ENCODE measurements at regions not wholly inside any gene's neighbourhood (a gene's known extent, or its start where the extent isn't known, plus 50 kb on each side); places are given as distances from the start of the nearest gene placed in this dataset.

DNA sequence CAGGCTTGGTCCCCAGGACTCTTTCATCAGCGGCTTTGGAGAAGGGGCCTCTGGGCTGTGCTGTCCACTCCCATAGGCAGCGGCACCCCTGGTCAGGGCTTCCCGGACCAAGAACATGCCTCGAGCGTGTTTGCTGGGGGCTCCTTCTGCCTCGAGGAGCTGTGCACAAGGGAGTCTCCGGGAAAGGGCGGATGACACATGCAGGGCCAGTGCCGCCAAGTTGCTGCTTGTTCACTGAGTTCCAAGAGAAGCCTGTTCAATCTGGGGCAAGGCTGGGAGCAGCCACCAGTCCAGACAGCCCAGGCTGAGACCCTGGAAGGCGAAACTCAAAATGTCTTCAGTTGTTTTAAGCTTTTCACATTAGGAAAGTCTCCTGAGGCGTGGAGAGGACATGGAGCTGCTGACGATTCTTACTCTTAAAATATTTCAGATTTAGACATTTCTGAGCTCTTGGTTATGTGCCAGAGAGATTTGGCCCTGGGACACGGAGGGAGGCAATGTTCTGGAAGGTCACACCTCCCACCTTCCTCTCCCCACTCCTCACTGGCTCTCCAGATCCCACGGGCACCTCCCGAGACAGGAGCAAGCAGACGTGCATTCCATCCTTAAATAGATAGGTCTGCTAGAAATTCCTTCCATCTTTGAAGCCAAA, 84.5 kb upstream of the ZNF469 start:
- H3K27ac ChIP-seq = no peak overlapping the region
- H3K27me3 ChIP-seq = peaks cover 39% of the 10 kb centered on the region
- 42 to 58% methylated on average over 6 of the region's 16 CpGs for WGBS, 2 donors (ENCODE audit: low coverage in 1 of 2)
- ATAC-seq = peak; percentile 53
- no peaks in the 10 kb centered on the region for H3K4me1 ChIP-seq
- H3K36me3 ChIP-seq = no peaks in the 10 kb centered on the region
- peaks cover 0 to 11% (median 0%) of the 10 kb centered on the region in 3 donors for H3K9me3 ChIP-seq
- TF ChIP-seq POLR2A (IDR thresholded peaks at IDR 0.05) = no peak
- no peak for TF ChIP-seq EP300 (IDR thresholded peaks at IDR 0.05)
- TF ChIP-seq, protein P1, sequence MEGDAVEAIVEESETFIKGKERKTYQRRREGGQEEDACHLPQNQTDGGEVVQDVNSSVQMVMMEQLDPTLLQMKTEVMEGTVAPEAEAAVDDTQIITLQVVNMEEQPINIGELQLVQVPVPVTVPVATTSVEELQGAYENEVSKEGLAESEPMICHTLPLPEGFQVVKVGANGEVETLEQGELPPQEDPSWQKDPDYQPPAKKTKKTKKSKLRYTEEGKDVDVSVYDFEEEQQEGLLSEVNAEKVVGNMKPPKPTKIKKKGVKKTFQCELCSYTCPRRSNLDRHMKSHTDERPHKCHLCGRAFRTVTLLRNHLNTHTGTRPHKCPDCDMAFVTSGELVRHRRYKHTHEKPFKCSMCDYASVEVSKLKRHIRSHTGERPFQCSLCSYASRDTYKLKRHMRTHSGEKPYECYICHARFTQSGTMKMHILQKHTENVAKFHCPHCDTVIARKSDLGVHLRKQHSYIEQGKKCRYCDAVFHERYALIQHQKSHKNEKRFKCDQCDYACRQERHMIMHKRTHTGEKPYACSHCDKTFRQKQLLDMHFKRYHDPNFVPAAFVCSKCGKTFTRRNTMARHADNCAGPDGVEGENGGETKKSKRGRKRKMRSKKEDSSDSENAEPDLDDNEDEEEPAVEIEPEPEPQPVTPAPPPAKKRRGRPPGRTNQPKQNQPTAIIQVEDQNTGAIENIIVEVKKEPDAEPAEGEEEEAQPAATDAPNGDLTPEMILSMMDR (IDR thresholded peaks at IDR 0.05) = no peak
- no peak for TF ChIP-seq POLR2AphosphoS5 (IDR thresholded peaks at IDR 0.05)
- no peak overlapping the region for H3K4me3 ChIP-seq

GRCh38 chr16:88298833-88299745, 83.7 kb upstream of the ZNF469 start:
- TF ChIP-seq POLR2AphosphoS5 (IDR thresholded peaks at IDR 0.05) = no peak
- no peak for TF ChIP-seq EP300 (IDR thresholded peaks at IDR 0.05)
- TF ChIP-seq POLR2A (IDR thresholded peaks at IDR 0.05) = no peak
- TF ChIP-seq, protein P1 (IDR thresholded peaks at IDR 0.05) = no peak
- Histone ChIP-seq H3K27ac (no peak overlapping the region), H3K27me3 (peaks cover 39% of the 10 kb centered on the region), H3K9me3 (peaks cover 0 to 13% (median 0%) of the 10 kb centered on the region in 3 donors), H3K4me1 (peaks cover 0 to 7% (median 5%) of the 10 kb centered on the region in 3 donors), H3K4me3 (no peak overlapping the region), H3K36me3 (no peaks in the 10 kb centered on the region)
- WGBS, 2 donors (ENCODE audit: low coverage in 1 of 2) = no CpG with 5 or more reads among the region's 14 CpGs
- ATAC-seq = no peak

DNA sequence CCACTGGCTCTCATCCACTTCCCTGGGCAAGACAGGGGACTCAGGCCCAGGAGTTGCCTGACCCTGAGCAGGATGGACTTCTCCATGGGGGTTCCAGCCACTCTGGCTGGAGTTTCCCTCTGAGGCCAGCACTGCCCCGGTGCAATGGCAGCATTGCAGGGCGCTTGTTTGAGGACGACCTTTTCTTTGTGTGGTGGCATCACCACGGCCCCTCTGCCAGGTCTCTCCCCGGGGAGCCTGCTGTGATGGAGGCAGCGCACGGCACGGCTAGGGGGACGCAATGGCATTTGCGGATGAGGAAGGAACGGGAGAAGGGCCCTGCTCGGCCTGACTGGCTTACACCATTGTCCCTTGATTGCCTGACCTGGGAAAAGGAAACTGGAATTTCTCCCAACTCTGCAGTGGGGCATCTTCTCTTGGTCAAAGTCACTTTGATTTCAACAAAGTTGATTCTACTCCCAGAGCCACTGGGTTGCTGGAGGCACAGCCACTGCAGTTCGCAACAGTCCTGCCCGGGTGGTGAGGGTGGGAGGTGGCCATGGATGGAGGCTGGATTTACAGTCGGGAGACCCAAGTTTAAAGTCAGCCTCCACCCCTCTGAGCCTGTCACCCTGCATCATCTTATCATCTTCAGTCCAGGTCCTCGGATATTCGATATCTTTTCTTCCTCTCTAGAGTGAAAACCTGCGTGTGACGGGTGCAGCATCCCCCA, 82.9 kb upstream of the ZNF469 start:
- WGBS, 2 donors (ENCODE audit: low coverage in 1 of 2) = 97 to 98% methylated on average over 5 to 9 of the region's 19 CpGs
- H3K27ac ChIP-seq = no peak overlapping the region
- H3K4me3 ChIP-seq = no peak overlapping the region
- no peak for ATAC-seq
- peaks cover 0 to 13% (median 8%) of the 10 kb centered on the region in 3 donors for H3K4me1 ChIP-seq
- no peaks in the 10 kb centered on the region for H3K36me3 ChIP-seq
- peaks cover 34% of the 10 kb centered on the region for H3K27me3 ChIP-seq
- peaks cover 0 to 13% (median 0%) of the 10 kb centered on the region in 3 donors for H3K9me3 ChIP-seq
- TF ChIP-seq, protein P1 (IDR thresholded peaks at IDR 0.05) = no peak
- TF ChIP-seq POLR2A (IDR thresholded peaks at IDR 0.05) (no peak), EP300 (IDR thresholded peaks at IDR 0.05) (no peak), POLR2AphosphoS5 (IDR thresholded peaks at IDR 0.05) (no peak)

- 81 to 83% methylated on average over 6 to 10 of the region's 12 CpGs for WGBS, 2 donors (ENCODE audit: low coverage in 1 of 2)
- Histone ChIP-seq H3K27me3 (peaks cover 34% of the 10 kb centered on the region), H3K27ac (no peak overlapping the region), H3K4me1 (peaks cover 0 to 17% (median 8%) of the 10 kb centered on the region in 3 donors), H3K4me3 (no peak overlapping the region), H3K9me3 (peaks cover 0 to 13% (median 0%) of the 10 kb centered on the region in 3 donors), H3K36me3 (no peaks in the 10 kb centered on the region)
- ATAC-seq = no peak
- no peak for TF ChIP-seq POLR2AphosphoS5 (IDR thresholded peaks at IDR 0.05)
- TF ChIP-seq, protein P1 (IDR thresholded peaks at IDR 0.05) = no peak
- TF ChIP-seq EP300 (IDR thresholded peaks at IDR 0.05) = no peak
- no peak for TF ChIP-seq POLR2A (IDR thresholded peaks at IDR 0.05)
Observed at GRCh38 chr16:88300463-88300835, 82.3 kb upstream of the ZNF469 start.
